ENCODE measurements at regions not wholly inside any gene's neighbourhood (a gene's known extent, or its start where the extent isn't known, plus 50 kb on each side); places are given as distances from the start of the nearest gene placed in this dataset.

- H3K4me1 ChIP-seq (ENCODE audit: low read length): no peaks in the 10 kb centered on the region
- H3K4me3 ChIP-seq (ENCODE audit: low read length): no peak overlapping the region
- no peak overlapping the region for H3K4me2 ChIP-seq (ENCODE audit: low read length)
- H4K20me1 ChIP-seq (ENCODE audit: insufficient read depth, low read length): no peaks in the 10 kb centered on the region
- H3K9ac ChIP-seq (ENCODE audit: low read length): no peak overlapping the region
- no peaks in the 10 kb centered on the region for H3K36me3 ChIP-seq (replicated peaks; ENCODE audit: low read depth, low read length)
- no peak overlapping the region for H2AFZ ChIP-seq (ENCODE audit: low read depth, low read length)
- H3K9me3 ChIP-seq (ENCODE audit: insufficient read depth, low read length): no peaks in the 10 kb centered on the region
- H3K27me3 ChIP-seq (ENCODE audit: low read depth, low read length): no peaks in the 10 kb centered on the region
- no peak for TF ChIP-seq CTCF (IDR thresholded peaks at IDR 0.05; ENCODE audit: low read depth, low read length)
- no peak for TF ChIP-seq EZH2phosphoT487 (IDR thresholded peaks at IDR 0.05; ENCODE audit: low read depth)
- H3K27ac ChIP-seq (ENCODE audit: low read length): no peak overlapping the region
- no peaks in the 10 kb centered on the region for H3K79me2 ChIP-seq (ENCODE audit: low read length)
Observed at GRCh38 chr3:192010490-192010889, 549.5 kb downstream of the PYDC2 start.

GRCh38 chr3:192011137-192011536 is 550.2 kb downstream of the PYDC2 start:
- H3K79me2 ChIP-seq (ENCODE audit: low read length): no peaks in the 10 kb centered on the region
- H3K4me2 ChIP-seq (ENCODE audit: low read length): no peak overlapping the region
- no peak overlapping the region for H3K9ac ChIP-seq (ENCODE audit: low read length)
- H4K20me1 ChIP-seq (ENCODE audit: insufficient read depth, low read length): no peaks in the 10 kb centered on the region
- H2AFZ ChIP-seq (ENCODE audit: low read depth, low read length): no peak overlapping the region
- no peaks in the 10 kb centered on the region for H3K36me3 ChIP-seq (replicated peaks; ENCODE audit: low read depth, low read length)
- no peaks in the 10 kb centered on the region for H3K4me1 ChIP-seq (ENCODE audit: low read length)
- no peak for TF ChIP-seq CTCF (IDR thresholded peaks at IDR 0.05; ENCODE audit: low read depth, low read length)
- TF ChIP-seq EZH2phosphoT487 (IDR thresholded peaks at IDR 0.05; ENCODE audit: low read depth): no peak
- no peaks in the 10 kb centered on the region for H3K9me3 ChIP-seq (ENCODE audit: insufficient read depth, low read length)
- no peaks in the 10 kb centered on the region for H3K27me3 ChIP-seq (ENCODE audit: low read depth, low read length)
- H3K27ac ChIP-seq (ENCODE audit: low read length): no peak overlapping the region
- no peak overlapping the region for H3K4me3 ChIP-seq (ENCODE audit: low read length)

- H3K27me3 ChIP-seq (ENCODE audit: low read depth, low read length): no peaks in the 10 kb centered on the region
- no peak overlapping the region for H3K4me3 ChIP-seq (ENCODE audit: low read length)
- no peaks in the 10 kb centered on the region for H3K36me3 ChIP-seq (replicated peaks; ENCODE audit: low read depth, low read length)
- H3K79me2 ChIP-seq (ENCODE audit: low read length): no peaks in the 10 kb centered on the region
- no peak overlapping the region for H3K4me2 ChIP-seq (ENCODE audit: low read length)
- no peak overlapping the region for H2AFZ ChIP-seq (ENCODE audit: low read depth, low read length)
- H4K20me1 ChIP-seq (ENCODE audit: insufficient read depth, low read length): no peaks in the 10 kb centered on the region
- no peak overlapping the region for H3K9ac ChIP-seq (ENCODE audit: low read length)
- H3K27ac ChIP-seq (ENCODE audit: low read length): no peak overlapping the region
- H3K4me1 ChIP-seq (ENCODE audit: low read length): no peaks in the 10 kb centered on the region
- TF ChIP-seq CTCF (IDR thresholded peaks at IDR 0.05; ENCODE audit: low read depth, low read length) (no peak), EZH2phosphoT487 (IDR thresholded peaks at IDR 0.05; ENCODE audit: low read depth) (no peak)
- no peaks in the 10 kb centered on the region for H3K9me3 ChIP-seq (ENCODE audit: insufficient read depth, low read length)
Observed at GRCh38 chr3:192013110-192013509, 552.1 kb downstream of the PYDC2 start.

GRCh38 chr3:192022412-192022811 is 561.4 kb downstream of the PYDC2 start:
- Histone ChIP-seq H3K36me3 (replicated peaks; ENCODE audit: low read depth, low read length) (no peaks in the 10 kb centered on the region), H3K4me3 (ENCODE audit: low read length) (no peak overlapping the region), H4K20me1 (ENCODE audit: insufficient read depth, low read length) (no peaks in the 10 kb centered on the region), H3K9ac (ENCODE audit: low read length) (no peak overlapping the region), H2AFZ (ENCODE audit: low read depth, low read length) (no peak overlapping the region), H3K4me2 (ENCODE audit: low read length) (no peak overlapping the region), H3K9me3 (ENCODE audit: insufficient read depth, low read length) (no peaks in the 10 kb centered on the region), H3K79me2 (ENCODE audit: low read length) (no peaks in the 10 kb centered on the region), H3K27me3 (ENCODE audit: low read depth, low read length) (no peaks in the 10 kb centered on the region), H3K4me1 (ENCODE audit: low read length) (no peaks in the 10 kb centered on the region), H3K27ac (ENCODE audit: low read length) (no peak overlapping the region)
- TF ChIP-seq EZH2phosphoT487 (IDR thresholded peaks at IDR 0.05; ENCODE audit: low read depth): no peak
- TF ChIP-seq CTCF (IDR thresholded peaks at IDR 0.05; ENCODE audit: low read depth, low read length): no peak

All from OCI-LY3 (cell line).